SW 1271 (cell line): ENCODE measurements at regions not wholly inside any gene's neighbourhood (a gene's known extent, or its start where the extent isn't known, plus 50 kb on each side); places are given as distances from the start of the nearest gene placed in this dataset.

Experiments
- DNase-seq, 2 experiments: peaks; one replicate each; lab custom pipeline; 2025; lab: John Stamatoyannopoulos, UW

DNA sequence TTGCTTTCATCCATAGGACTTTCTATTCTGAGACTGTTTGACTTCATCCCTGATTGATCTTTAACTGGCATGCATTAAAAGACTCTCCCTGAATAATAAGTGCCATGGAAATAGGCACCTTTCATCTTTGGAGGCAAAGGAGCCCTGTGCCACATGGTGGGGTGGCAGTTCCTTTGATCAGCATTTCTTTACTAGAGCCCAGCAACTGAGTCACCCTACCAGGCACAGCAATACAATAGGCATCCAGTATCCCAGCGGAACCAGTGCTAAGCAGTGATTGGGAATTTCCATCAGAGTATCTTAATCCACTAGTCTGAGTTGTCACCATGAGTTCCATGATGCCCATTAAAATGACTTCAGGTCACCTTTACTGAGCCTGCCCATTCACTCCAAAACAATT lies 476.1 kb upstream of the MPDZ start:
- no peak for DNase-seq

- DNase-seq: no peak
Observed at GRCh38 chr9:13750639-13751038, 471.1 kb upstream of the MPDZ start.

- DNase-seq: no peak
Observed at GRCh38 chr9:13750061-13750460, 470.6 kb upstream of the MPDZ start.

DNA sequence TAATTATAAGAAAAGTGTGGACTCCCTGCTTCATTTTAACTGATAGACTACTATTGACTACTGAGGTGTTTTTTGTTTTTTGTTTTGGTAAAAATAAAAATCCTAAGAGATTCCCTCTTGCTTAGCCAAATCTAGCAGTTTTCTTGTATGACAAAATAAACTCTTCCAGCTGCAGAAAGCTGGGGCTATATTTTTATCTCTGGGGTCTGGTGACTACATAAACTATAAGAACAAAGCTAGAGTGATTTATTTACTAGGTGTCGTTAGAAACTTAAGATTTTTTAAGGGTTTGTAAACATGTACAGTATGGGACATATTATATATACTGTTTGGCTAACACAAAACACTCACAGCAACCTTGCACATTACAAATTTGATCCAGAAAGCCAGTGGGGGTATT lies 467.4 kb upstream of the MPDZ start:
- DNase-seq: no peak

GRCh38 chr9:13744261-13744901 lies 464.9 kb upstream of the MPDZ start:
- DNase-seq: no peak

- no peak for DNase-seq
Observed at GRCh38 chr9:13737885-13738284, 458.4 kb upstream of the MPDZ start.

DNA sequence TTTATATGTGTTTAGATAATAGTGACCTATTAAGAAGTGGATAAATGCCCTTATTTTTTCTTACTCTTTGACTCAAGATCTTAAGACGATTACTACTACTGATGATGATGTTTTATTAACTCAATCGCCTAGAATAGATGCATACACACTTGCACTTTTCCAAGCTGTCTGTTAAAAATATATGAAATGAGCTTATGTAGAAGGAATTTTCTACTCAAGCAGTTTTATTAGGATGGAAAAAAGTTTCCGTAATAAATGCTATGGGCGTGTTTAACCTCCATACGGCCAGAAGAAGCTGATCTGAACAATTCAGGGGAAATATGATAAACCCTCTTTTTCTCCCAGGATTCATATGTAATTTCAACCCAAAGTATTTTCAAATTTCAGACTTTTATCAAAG lies 455.7 kb upstream of the MPDZ start:
- no peak for DNase-seq

GRCh38 chr9:13734601-13735000 lies 455.1 kb upstream of the MPDZ start:
- no peak for DNase-seq

DNA sequence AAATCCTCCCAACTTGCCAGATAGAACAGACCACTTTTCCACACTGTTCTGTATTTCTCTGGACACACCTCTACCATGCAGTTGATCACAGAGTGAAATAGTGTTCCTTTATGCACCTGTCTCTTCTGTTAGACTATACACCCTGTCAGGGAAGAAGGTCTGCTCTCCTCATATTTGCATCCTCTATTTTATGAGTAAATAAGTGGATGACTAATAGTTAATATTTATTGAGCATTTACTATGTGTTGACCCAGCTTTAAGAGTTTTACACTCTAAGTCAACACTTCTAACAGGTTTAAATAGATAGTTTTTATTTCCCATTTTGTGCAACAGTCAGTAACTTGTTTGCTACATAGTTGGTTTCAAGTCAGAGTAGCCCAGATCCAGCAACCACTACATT lies 452.8 kb upstream of the MPDZ start:
- no peak for DNase-seq

DNA sequence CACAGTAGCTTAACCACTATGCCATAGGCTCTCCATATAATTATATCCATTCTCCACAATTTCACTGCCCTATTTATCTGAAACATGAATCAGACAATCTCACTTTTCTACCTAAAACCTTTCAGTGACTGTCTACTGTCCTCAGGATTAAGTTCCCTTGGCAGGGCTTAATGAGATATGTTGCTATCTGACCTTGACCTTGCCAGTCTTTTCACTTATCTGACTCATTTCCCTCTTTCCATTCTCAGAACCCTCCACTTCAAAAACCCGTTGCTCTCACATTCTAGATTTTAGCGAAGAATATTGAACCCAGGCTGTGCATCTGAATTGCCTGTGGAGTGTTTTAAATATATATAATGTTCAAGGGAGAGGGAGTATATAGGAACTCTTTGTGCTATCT lies 452.1 kb upstream of the MPDZ start:
- DNase-seq: no peak

GRCh38 chr9:13729955-13730354 lies 450.5 kb upstream of the MPDZ start:
- DNase-seq: no peak

DNA sequence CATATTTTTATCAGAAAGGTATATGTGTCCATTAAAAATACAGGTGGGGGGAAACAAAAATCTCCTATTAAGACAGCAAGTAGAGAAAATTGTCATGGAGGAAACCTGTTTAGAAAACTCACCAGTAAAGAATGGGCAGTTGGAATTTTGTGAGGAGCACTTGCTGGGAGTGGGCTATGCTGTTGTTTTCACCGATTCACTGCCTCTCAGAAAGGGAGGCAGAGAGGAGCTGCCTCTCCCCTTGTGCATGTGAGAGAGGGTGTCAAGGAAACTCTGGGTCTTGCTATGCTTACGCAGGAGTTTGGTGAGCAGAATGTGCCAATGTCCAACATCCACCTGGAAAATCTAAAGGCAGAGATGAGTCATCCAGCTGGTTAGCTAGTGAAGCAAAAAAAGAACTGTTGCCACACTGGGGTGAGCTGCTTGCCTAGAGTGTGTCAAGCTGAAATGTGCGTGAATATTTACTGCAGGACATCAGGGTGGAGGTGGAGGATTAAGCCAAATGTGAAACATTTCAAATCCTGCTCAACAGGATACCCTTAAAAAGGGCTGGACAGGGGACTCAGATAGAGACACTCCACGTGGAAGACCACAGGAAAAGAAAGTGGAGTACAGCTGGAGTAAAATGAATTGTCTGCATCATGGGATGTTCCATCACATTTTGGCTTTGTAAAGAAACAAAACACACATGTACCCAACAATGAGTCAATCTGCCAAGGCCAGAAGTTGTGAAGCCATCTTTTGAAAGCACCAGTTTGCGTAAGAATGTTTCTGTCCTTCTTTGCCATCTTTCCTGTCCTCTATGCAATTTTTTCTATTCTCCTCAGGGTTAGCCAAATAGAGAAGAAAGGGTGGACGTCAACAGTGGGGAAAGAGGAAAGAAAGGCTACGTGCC lies 449.7 kb upstream of the MPDZ start:
- no peak for DNase-seq

DNA sequence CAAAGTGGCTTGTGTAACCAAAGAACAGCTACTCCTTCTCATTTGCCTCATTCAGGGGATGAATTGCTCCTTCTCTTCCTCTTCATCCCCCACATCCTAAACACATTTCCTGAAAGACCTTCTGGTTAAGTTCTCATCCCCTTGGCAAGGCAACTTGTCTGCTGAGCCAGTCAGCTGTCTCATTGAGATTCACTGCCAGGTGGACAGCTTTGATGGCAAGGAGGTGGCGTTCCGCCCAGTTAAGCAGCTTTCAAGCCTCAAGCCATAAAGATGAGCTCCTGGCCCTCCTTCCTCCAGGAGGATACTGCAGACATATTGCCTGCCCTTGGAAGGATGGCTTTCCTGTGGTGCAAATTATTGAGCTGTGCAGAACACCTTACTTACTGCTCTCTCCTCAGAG lies 448.6 kb upstream of the MPDZ start:
- DNase-seq: no peak

DNA sequence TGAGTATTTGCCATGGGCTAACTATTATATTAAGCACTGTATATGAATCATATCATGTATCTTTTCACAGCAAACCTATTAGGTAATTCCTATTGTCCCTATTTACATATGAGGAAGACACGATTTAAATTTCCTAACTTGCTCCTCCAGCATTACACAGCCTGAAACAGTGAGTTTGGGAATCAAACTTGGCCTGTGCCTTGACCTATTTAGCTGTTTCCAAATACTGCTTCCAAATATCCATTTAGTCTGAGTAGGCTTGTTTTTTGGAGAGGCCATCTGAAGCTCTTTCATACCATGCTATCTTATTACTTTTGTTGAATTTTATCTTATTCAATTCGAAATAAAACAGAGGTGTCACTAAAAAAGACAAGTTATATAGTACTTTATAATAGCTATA lies 447.3 kb upstream of the MPDZ start:
- no peak for DNase-seq

DNA sequence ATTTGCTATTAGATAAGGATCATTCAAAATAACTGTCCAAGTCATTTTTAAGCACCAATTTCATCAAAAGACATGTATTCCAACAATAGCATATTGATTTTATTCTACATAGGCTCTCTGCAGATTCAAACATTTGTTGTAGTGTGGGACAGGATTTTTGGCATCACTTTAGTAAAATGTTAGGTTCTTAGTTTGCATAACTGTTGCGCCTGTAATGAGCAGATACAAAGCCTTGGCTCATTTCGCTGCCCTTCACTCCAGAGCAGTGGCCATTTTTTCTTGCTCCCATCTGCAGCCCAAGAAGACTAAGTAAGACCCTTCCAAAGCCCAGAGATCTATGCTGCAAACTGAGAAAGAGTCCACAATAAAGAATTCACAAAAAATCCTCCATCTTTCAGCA lies 446.0 kb upstream of the MPDZ start:
- DNase-seq: no peak

DNA sequence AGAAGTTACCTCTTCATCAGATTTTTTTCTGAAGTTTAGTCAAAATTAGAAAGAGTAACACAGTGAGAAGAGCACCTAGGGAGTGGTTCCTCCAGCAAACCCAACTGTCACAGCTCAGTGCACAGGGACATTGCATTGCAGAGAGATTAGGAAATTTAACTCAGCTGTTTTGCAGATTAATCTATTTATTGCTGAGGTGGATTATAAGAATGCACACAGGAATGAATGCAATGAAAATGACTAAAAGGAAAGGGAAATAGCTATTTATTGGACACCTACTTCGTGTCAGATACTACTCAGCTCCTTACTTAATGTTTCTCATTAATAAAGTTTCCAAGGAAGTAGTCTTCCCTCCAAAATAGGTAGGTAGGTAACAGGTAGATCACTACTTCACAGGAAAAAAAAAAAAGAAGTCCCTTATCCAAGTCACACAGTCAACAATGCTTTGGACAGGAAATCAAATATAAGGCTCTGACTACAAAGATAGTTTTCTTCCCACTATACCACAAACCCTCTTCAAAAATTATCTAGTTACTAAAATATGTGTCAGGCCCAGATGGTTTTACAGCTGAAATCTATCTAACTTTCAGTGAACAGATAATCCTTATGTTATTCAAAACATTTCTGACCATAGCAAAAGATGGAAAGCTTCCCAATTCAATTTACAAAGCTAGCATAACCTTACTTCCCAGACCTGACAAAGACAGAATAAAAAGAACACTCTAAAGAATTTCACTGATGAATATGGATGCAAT lies 442.2 kb upstream of the MPDZ start:
- DNase-seq: no peak

GRCh38 chr9:13719981-13720676 lies 440.6 kb upstream of the MPDZ start:
- DNase-seq: no peak

DNA sequence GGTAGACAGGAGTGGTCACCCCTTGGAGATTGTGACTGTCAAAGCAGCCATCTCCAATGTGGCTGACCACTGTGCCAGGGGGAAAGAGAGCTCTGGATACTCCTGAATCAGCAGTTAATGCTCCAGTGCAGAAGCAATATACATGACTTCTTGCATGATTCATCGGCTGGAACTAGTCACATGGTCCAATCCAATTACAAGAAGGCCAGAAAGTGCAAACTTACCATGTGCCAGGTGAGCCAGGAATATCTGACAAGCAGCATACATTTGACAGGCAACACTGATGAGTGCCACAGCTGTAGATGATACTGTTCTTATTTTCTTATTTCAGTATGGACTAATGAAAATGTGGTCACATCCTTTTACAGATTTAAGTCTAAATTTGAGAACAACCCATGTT lies 440.0 kb upstream of the MPDZ start:
- DNase-seq: no peak

DNA sequence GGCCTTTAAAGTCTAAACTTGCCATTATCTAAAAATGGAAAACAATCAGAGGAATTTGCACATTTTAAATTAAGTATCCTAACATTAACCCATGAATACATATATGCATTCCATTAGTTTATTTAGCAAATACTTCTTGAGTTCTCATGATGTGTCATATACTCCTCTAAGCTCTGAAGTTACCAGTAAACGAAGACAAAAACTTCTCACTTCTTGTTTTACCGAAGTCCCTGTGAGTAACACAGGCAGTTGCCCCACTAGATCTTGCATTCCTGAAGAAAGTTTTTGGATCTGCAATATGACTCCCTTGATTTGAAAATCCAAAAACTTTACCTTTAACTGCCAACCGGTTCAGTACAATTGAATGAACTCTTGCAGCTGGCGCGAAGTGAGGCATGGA lies 439.0 kb upstream of the MPDZ start:
- DNase-seq: no peak

GRCh38 chr9:13718086-13718485 lies 438.6 kb upstream of the MPDZ start:
- DNase-seq: no peak

DNA sequence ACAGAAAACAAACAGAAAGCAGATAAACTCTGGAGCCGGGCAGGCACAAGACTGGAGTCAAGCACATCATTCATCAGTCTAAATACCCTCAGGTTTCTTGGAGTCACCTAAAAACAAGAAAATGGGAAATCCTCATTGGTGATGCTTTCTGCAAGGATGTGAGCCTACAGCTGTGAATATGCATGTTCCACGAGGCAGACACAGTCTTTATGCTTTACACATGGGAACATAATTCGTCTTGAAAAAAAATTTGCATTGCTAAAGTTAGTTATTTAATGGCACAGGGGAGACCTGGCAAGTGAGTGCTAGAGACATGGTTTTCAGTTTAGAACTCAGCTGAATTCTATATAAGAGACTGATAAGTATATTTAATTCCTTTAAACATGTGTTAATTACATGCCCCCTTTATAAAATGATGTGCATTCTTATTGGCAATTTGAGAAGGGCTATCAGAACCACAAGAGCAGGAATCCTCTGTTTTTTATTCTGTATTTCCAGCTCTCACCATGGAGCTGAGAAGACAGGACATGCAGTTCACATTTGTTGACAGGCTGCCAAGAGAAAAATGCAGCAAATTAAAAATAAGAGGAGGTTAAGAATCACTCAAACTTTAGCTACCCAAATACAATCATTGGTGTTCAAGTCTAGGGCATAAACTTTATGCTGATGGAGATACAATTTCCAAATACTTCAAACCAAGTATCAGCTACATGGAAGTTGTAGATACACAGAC lies 438.0 kb upstream of the MPDZ start:
- no peak for DNase-seq
